Neuronal stem cell (in vitro differentiated cells): ENCODE measurements at regions not wholly inside any gene's neighbourhood (a gene's known extent, or its start where the extent isn't known, plus 50 kb on each side); places are given as distances from the start of the nearest gene placed in this dataset.

Source experiments
- DNase-seq: peaks from one replicate; pipeline ENCODE4 v3.0.0-alpha.2; 2013; ENCODE audit warnings: low spot score
- H2AFZ ChIP-seq: one replicate; pipeline ENCODE4 v1.6.1; 2013; ENCODE audit warnings: mild to moderate bottlenecking, low read length, inconsistent platforms
- H2AK5ac ChIP-seq: 2 replicates; pipeline ENCODE4 v1.6.1; 2013; ENCODE audit warnings: low read depth, mild to moderate bottlenecking, inconsistent platforms, low read length, moderate library complexity, mixed read lengths
- H2BK120ac ChIP-seq: 2 replicates; pipeline ENCODE4 v1.6.1; 2013; ENCODE audit warnings: low read depth, mild to moderate bottlenecking, inconsistent platforms, low read length, moderate library complexity, mixed read lengths
- H2BK12ac ChIP-seq: one replicate; pipeline ENCODE4 v1.6.1; 2013; ENCODE audit warnings: low read length, inconsistent platforms
- H2BK15ac ChIP-seq: 2 replicates; pipeline ENCODE4 v1.6.1; 2013; ENCODE audit warnings: mild to moderate bottlenecking, low read length, inconsistent platforms, mixed read lengths
- H2BK5ac ChIP-seq: one replicate; pipeline ENCODE4 v1.6.1; 2013; ENCODE audit warnings: inconsistent platforms, mild to moderate bottlenecking, low read length, moderate library complexity
- H3K14ac ChIP-seq: one replicate; pipeline ENCODE4 v1.6.1; 2013; ENCODE audit warnings: low read length, inconsistent platforms
- H3K18ac ChIP-seq: 2 replicates; pipeline ENCODE4 v1.6.1; 2013; ENCODE audit warnings: low read length, inconsistent platforms
- H3K23ac ChIP-seq: 2 replicates; pipeline ENCODE4 v1.6.1; 2013; ENCODE audit warnings: low read depth, mild to moderate bottlenecking, mixed read lengths, low read length, inconsistent platforms; ENCODE audit not compliant: poor library complexity
- H3K27ac ChIP-seq: replicated peaks from 3 replicates; pipeline ENCODE4 v1.5.1; 2013; ENCODE audit warnings: low read length, inconsistent platforms
- H3K27me3 ChIP-seq, 3 experiments: 2 replicates each; pipeline ENCODE4 v1.6.1; 2013; ENCODE audit warnings: low read length in 3 of 3, mild to moderate bottlenecking in 2 of 3, inconsistent platforms in 1 of 3, low read depth in 1 of 3, mixed read lengths in 1 of 3, moderate library complexity in 1 of 3; ENCODE audit not compliant: control insufficient read depth in 3 of 3, insufficient read depth in 3 of 3
- H3K36me3 ChIP-seq, 2 donors: replicated peaks in 1 of 2; 2 replicates each; pipeline ENCODE4 v1.6.1; 2013; ENCODE audit warnings: low read length in 2 of 2; ENCODE audit not compliant: control insufficient read depth in 2 of 2, insufficient read depth in 2 of 2
- H3K4ac ChIP-seq: 2 replicates; pipeline ENCODE4 v1.6.1; 2013; ENCODE audit warnings: inconsistent platforms, mild to moderate bottlenecking, low read length, moderate library complexity
- H3K4me1 ChIP-seq, 2 donors: 1 replicate in 1 of 2; 2 replicates in 1 of 2; pipeline ENCODE4 v1.6.1; 2013; ENCODE audit warnings: low read length in 2 of 2, low read depth in 1 of 2; ENCODE audit not compliant: control insufficient read depth in 2 of 2, insufficient read depth in 1 of 2
- H3K4me2 ChIP-seq: one replicate; pipeline ENCODE4 v1.6.1; 2013; ENCODE audit warnings: mild to moderate bottlenecking, low read length, inconsistent platforms; ENCODE audit not compliant: insufficient read depth, poor library complexity, severe bottlenecking
- H3K4me3 ChIP-seq, 2 donors: 2 replicates each; pipeline ENCODE4 v1.5.1; 2013; ENCODE audit warnings: low read length in 2 of 2, mild to moderate bottlenecking in 2 of 2, inconsistent platforms in 1 of 2, moderate library complexity in 1 of 2
- H3K79me1 ChIP-seq: one replicate; pipeline ENCODE4 v1.6.1; 2013; ENCODE audit warnings: low read depth, mild to moderate bottlenecking, inconsistent platforms, low read length, moderate library complexity
- H3K9ac ChIP-seq: one replicate; pipeline ENCODE4 v1.6.1; 2013; ENCODE audit warnings: mild to moderate bottlenecking, low read depth, low read length, inconsistent platforms; ENCODE audit not compliant: poor library complexity
- H3K9me3 ChIP-seq, 2 donors: replicated peaks in 1 of 2; 2 replicates each; pipeline versions ENCODE3 to v1.6.1; 2013; ENCODE audit warnings: low read length in 2 of 2, mild to moderate bottlenecking in 2 of 2, inconsistent platforms in 1 of 2, low read depth in 1 of 2, mixed read lengths in 1 of 2, moderate library complexity in 1 of 2; ENCODE audit not compliant: control insufficient read depth in 2 of 2, insufficient read depth in 1 of 2
- H4K8ac ChIP-seq: one replicate; pipeline ENCODE4 v1.6.1; 2013; ENCODE audit warnings: low read depth, mild to moderate bottlenecking, inconsistent platforms, low read length, moderate library complexity
- H4K91ac ChIP-seq: one replicate; pipeline ENCODE4 v1.6.1; 2013; ENCODE audit warnings: low read length, low read depth, mild to moderate bottlenecking, inconsistent platforms; ENCODE audit not compliant: poor library complexity
- WGBS, 2 donors: extraction: QIAGEN DNeasy Blood & Tissue Kit; methylation state at CpG; one replicate each; pipeline ENCODE4 v1.1.7; 2013; ENCODE audit warnings: missing lambda C conversion rate in 2 of 2, mixed read lengths in 1 of 2; ENCODE audit not compliant: insufficient read length in 2 of 2, insufficient replicate concordance in 1 of 2; ENCODE audit errors: extremely low coverage in 2 of 2; 5-methylcytosine and 5-hydroxymethylcytosine counted together

DNA sequence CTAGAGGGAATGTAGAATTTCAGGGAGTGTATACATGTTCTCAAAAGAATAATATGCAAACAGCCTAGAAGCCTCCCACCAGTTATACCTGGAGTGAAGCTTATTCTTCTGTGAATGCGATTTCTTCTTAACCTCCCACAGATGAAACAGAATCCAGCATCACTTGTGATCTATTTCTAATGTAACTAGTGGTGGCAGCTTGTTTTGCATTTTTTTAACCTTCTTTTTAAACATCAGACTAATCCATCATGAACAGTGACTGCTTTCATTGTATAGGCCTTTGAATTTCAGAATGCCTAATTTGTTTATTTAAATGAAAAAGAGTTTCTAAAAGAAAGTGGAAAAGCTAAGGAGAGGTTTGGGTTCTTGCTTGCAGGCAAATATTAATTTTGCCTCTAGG lies 85.7 kb upstream of the EPHA4 start:
- Histone ChIP-seq H2BK5ac (no peak overlapping the region), H3K18ac (no peak overlapping the region), H3K79me1 (no peaks in the 10 kb centered on the region), H3K14ac (no peak overlapping the region), H4K8ac (no peak overlapping the region), H2BK12ac (no peak overlapping the region), H4K91ac (no peak overlapping the region), H2BK15ac (no peak overlapping the region), H3K4me3 (no peak overlapping the region), H2AK5ac (no peak overlapping the region), H2BK120ac (no peak overlapping the region), H3K9me3 (no peaks in the 10 kb centered on the region), H3K27ac (no peak overlapping the region), H3K4ac (no peak overlapping the region), H3K9ac (no peak overlapping the region), H3K27me3 (peaks cover 0 to 6% (median 0%) of the 10 kb centered on the region in 3 experiments), H3K4me1 (peaks cover 0 to 7% of the 10 kb centered on the region in 2 donors), H2AFZ (no peak overlapping the region), H3K36me3 (no peaks in the 10 kb centered on the region), H3K23ac (no peak overlapping the region), H3K4me2 (no peak overlapping the region)
- no CpG with 5 or more reads among the region's 1 CpG for WGBS, 2 donors
- no peak for DNase-seq

DNA sequence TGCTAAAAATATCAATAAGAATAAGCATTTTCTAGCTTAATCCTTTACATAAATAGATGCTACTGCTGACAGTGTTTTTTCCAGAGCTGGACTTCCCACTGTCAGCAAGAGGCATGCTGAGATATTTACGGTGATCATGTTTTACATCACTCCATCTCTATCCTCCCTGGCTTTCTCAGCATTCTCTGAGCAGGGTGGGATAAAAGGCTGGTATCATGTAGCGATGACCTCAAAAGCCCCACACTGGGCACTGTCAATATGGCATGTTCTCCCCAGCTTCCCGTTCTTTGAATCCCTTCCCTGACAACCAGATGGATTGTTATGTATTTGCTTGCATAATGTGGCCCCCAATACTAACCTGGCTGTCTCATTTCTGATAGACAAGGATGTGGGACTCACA lies 83.2 kb upstream of the EPHA4 start:
- DNase-seq: no peak
- no peak overlapping the region for H3K4me3 ChIP-seq
- no peaks in the 10 kb centered on the region for H3K79me1 ChIP-seq
- no peak overlapping the region for H2BK15ac ChIP-seq
- H3K9me3 ChIP-seq: no peaks in the 10 kb centered on the region
- no peak overlapping the region for H3K9ac ChIP-seq
- H3K4me1 ChIP-seq: peaks cover 0 to 7% of the 10 kb centered on the region in 2 donors
- no peak overlapping the region for H3K18ac ChIP-seq
- H4K8ac ChIP-seq: no peak overlapping the region
- WGBS, 2 donors: no CpG with 5 or more reads among the region's 3 CpGs
- no peak overlapping the region for H3K4me2 ChIP-seq
- no peak overlapping the region for H3K4ac ChIP-seq
- H2BK12ac ChIP-seq: no peak overlapping the region
- no peak overlapping the region for H2BK5ac ChIP-seq
- no peak overlapping the region for H3K23ac ChIP-seq
- H2AFZ ChIP-seq: no peak overlapping the region
- H4K91ac ChIP-seq: no peak overlapping the region
- peaks cover 0 to 6% (median 0%) of the 10 kb centered on the region in 3 experiments for H3K27me3 ChIP-seq
- no peaks in the 10 kb centered on the region for H3K36me3 ChIP-seq
- no peak overlapping the region for H2BK120ac ChIP-seq
- H3K27ac ChIP-seq: no peak overlapping the region
- H2AK5ac ChIP-seq: no peak overlapping the region
- H3K14ac ChIP-seq: no peak overlapping the region

DNA sequence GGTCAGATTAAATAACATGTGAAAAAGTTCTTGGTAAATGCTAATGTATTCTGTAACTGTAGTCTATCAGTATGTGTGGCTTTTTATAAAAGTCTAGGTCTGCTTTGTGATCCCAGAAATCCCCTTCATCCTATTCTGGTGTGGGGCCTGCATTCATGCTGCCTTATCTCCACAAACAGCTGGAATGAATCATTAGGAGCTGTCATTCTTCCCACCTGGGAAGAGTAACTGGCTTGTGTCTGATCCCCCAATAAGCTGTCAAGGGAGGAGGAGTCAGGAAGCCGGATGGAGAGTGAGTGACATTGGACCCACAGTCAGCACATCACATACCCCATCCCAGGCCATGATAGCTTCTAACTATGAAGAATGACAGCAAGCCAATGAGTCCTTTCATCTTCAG lies 81.1 kb upstream of the EPHA4 start:
- H3K4me2 ChIP-seq: no peak overlapping the region
- H3K4ac ChIP-seq: no peak overlapping the region
- no peak overlapping the region for H4K91ac ChIP-seq
- DNase-seq: no peak
- no peak overlapping the region for H3K23ac ChIP-seq
- H3K4me1 ChIP-seq: peaks cover 0 to 7% of the 10 kb centered on the region in 2 donors
- peaks cover 0 to 5% (median 0%) of the 10 kb centered on the region in 3 experiments for H3K27me3 ChIP-seq
- WGBS, 2 donors: no CpG with 5 or more reads among the region's 1 CpG
- no peak overlapping the region for H3K9ac ChIP-seq
- no peak overlapping the region for H2AK5ac ChIP-seq
- H3K4me3 ChIP-seq: no peak overlapping the region
- H2AFZ ChIP-seq: no peak overlapping the region
- no peak overlapping the region for H4K8ac ChIP-seq
- no peak overlapping the region for H2BK5ac ChIP-seq
- no peak overlapping the region for H3K27ac ChIP-seq
- no peaks in the 10 kb centered on the region for H3K79me1 ChIP-seq
- no peak overlapping the region for H3K18ac ChIP-seq
- H3K9me3 ChIP-seq: no peaks in the 10 kb centered on the region
- H3K14ac ChIP-seq: no peak overlapping the region
- no peak overlapping the region for H2BK15ac ChIP-seq
- H3K36me3 ChIP-seq: no peaks in the 10 kb centered on the region
- H2BK12ac ChIP-seq: no peak overlapping the region
- H2BK120ac ChIP-seq: no peak overlapping the region

- Histone ChIP-seq H3K4ac (no peak overlapping the region), H2BK12ac (no peak overlapping the region), H2BK5ac (no peak overlapping the region), H2BK120ac (no peak overlapping the region), H3K4me3 (no peak overlapping the region), H3K14ac (no peak overlapping the region), H3K9ac (no peak overlapping the region), H3K9me3 (no peaks in the 10 kb centered on the region), H3K18ac (no peak overlapping the region), H3K4me1 (no peaks in the 10 kb centered on the region), H4K8ac (no peak overlapping the region), H3K23ac (no peak overlapping the region), H2AFZ (no peak overlapping the region), H3K36me3 (no peaks in the 10 kb centered on the region), H3K27me3 (no peaks in the 10 kb centered on the region), H3K79me1 (no peaks in the 10 kb centered on the region), H2BK15ac (no peak overlapping the region), H4K91ac (no peak overlapping the region), H3K4me2 (no peak overlapping the region), H2AK5ac (no peak overlapping the region), H3K27ac (no peak overlapping the region)
- WGBS, 2 donors: no CpG with 5 or more reads among the region's 5 CpGs
- DNase-seq: no peak
Observed at GRCh38 chr2:221649051-221649775, 77.1 kb upstream of the EPHA4 start.
